RWPE1 (cell line): ENCODE measurements at regions not wholly inside any gene's neighbourhood (a gene's known extent, or its start where the extent isn't known, plus 50 kb on each side); places are given as distances from the start of the nearest gene placed in this dataset.

Experiments used
- CTCF ChIA-PET: fragments of 350-600 bp; sonication (Branson Sonifier 250); formaldehyde crosslinking; extraction: SDS; loops from one replicate; lab custom pipeline; 2021; lab: Yijun Ruan, JAX
- POLR2A ChIA-PET: fragments of 400-600 bp; formaldehyde crosslinking; extraction: SDS; loops from one replicate; lab custom pipeline; 2020; ENCODE audit warnings: antibody characterized with exemption; ENCODE audit not compliant: low non-redundant PET; lab: Yijun Ruan, JAX
- DNase-seq: peaks from one replicate; pipeline ENCODE4 v3.0.0; 2012; ENCODE audit warnings: low spot score
- H3K27ac ChIP-seq: fragments of 450-650 bp; 2 replicates; pipeline ENCODE4 v1.5.1; 2017
- CTCF ChIP-seq: fragments of 450-650 bp; conservative IDR thresholded peaks from 2 replicates; pipeline ENCODE4 v1.5.1; 2017; ENCODE audit warnings: low read depth, mild to moderate bottlenecking

- no peak for DNase-seq
- no peak overlapping the region for H3K27ac ChIP-seq
- TF ChIP-seq CTCF = no peak
- POLR2A ChIA-PET = no interaction called here
- CTCF ChIA-PET = interaction anchor here (0.6 kb wide), 1 partner anchor 31 kb away, joined by 3 read pairs; no protein-coding TSS in a partner anchor
Observed at GRCh38 chr20:48204499-48204898, 419.2 kb upstream of the SULF2 start.

- H3K27ac ChIP-seq = no peak overlapping the region
- no peak for DNase-seq
- ChIA-PET POLR2A (no interaction called here), CTCF (interaction anchor here (0.5 kb wide), 1 partner anchor 1963 kb away, joined by 3 read pairs; no protein-coding TSS in a partner anchor)
- no peak for TF ChIP-seq CTCF
Observed at GRCh38 chr20:48203252-48203651, 418.0 kb upstream of the SULF2 start.

- POLR2A ChIA-PET = no interaction called here
- H3K27ac ChIP-seq = no peak overlapping the region
- CTCF ChIA-PET = interaction anchor here (0.5 to 0.6 kb wide), 2 partner anchors 141 to 1962 kb away, joined by 3 read pairs; no protein-coding TSS in a partner anchor
- TF ChIP-seq CTCF = no peak
- DNase-seq = no peak
Observed at GRCh38 chr20:48202334-48203113, 417.2 kb upstream of the SULF2 start.

GRCh38 chr20:48201885-48202284 lies 416.6 kb upstream of the SULF2 start:
- ChIA-PET CTCF (no interaction called here), POLR2A (no interaction called here)
- H3K27ac ChIP-seq = no peak overlapping the region
- no peak for DNase-seq
- TF ChIP-seq CTCF = no peak

- POLR2A ChIA-PET = no interaction called here
- CTCF ChIA-PET = no interaction called here
- DNase-seq = no peak
- no peak for TF ChIP-seq CTCF
- no peak overlapping the region for H3K27ac ChIP-seq
Observed at GRCh38 chr20:48201188-48201587, 415.9 kb upstream of the SULF2 start.

- POLR2A ChIA-PET = no interaction called here
- TF ChIP-seq CTCF = no peak
- CTCF ChIA-PET = interaction anchor here (0.6 kb wide), 2 partner anchors 153 to 1769 kb away, joined by 3 read pairs; no protein-coding TSS in a partner anchor
- H3K27ac ChIP-seq = peak overlapping the region; percentile 66
- no peak for DNase-seq
Observed at GRCh38 chr20:48198929-48199451, 413.7 kb upstream of the SULF2 start.
